ENCODE measurements at regions not wholly inside any gene's neighbourhood (a gene's known extent, or its start where the extent isn't known, plus 50 kb on each side); places are given as distances from the start of the nearest gene placed in this dataset.

GRCh38 chr2:81647715-81648230 is 1343.2 kb upstream of the LRRTM1 start:
- Histone ChIP-seq H4K20me1 (ENCODE audit: low read depth, low read length) (no peaks in the 10 kb centered on the region), H3K4me2 (ENCODE audit: low read depth, low read length, poor library complexity, severe bottlenecking) (no peak overlapping the region), H3K4me3 (ENCODE audit: insufficient read depth, low read length, poor library complexity, severe bottlenecking) (no peak overlapping the region), H3K9me2 (replicated peaks; ENCODE audit: insufficient read depth, low read length) (no peaks in the 10 kb centered on the region), H2AFZ (ENCODE audit: low read depth, low read length, severe bottlenecking) (no peak overlapping the region), H3K9me3 (ENCODE audit: insufficient read depth, low read length) (no peaks in the 10 kb centered on the region), H3K27ac (ENCODE audit: low read depth, low read length) (no peak overlapping the region), H3K9ac (ENCODE audit: low read length) (no peak overlapping the region), H3K79me2 (ENCODE audit: insufficient read depth, low read length) (no peaks in the 10 kb centered on the region), H3K36me3 (ENCODE audit: low read length) (no peaks in the 10 kb centered on the region), H3F3A (ENCODE audit: insufficient read depth) (no peaks in the 10 kb centered on the region), H3K27me3 (ENCODE audit: low read length) (no peaks in the 10 kb centered on the region)
- TF ChIP-seq EZH2phosphoT487 (conservative IDR thresholded peaks at IDR 0.05; ENCODE audit: low read length) (no peak), CTCF (IDR thresholded peaks at IDR 0.05; ENCODE audit: insufficient read depth, low read length, poor library complexity, severe bottlenecking) (no peak)

GRCh38 chr2:81645745-81646301 is 1341.3 kb upstream of the LRRTM1 start:
- Histone ChIP-seq H3K9me2 (replicated peaks; ENCODE audit: insufficient read depth, low read length) (no peaks in the 10 kb centered on the region), H3F3A (ENCODE audit: insufficient read depth) (no peaks in the 10 kb centered on the region), H3K27me3 (ENCODE audit: low read length) (no peaks in the 10 kb centered on the region), H3K9ac (ENCODE audit: low read length) (no peak overlapping the region), H4K20me1 (ENCODE audit: low read depth, low read length) (no peaks in the 10 kb centered on the region), H2AFZ (ENCODE audit: low read depth, low read length, severe bottlenecking) (no peak overlapping the region), H3K4me2 (ENCODE audit: low read depth, low read length, poor library complexity, severe bottlenecking) (no peak overlapping the region), H3K79me2 (ENCODE audit: insufficient read depth, low read length) (no peaks in the 10 kb centered on the region), H3K27ac (ENCODE audit: low read depth, low read length) (no peak overlapping the region), H3K36me3 (ENCODE audit: low read length) (no peaks in the 10 kb centered on the region), H3K4me3 (ENCODE audit: insufficient read depth, low read length, poor library complexity, severe bottlenecking) (no peak overlapping the region), H3K9me3 (ENCODE audit: insufficient read depth, low read length) (no peaks in the 10 kb centered on the region)
- TF ChIP-seq CTCF (IDR thresholded peaks at IDR 0.05; ENCODE audit: insufficient read depth, low read length, poor library complexity, severe bottlenecking) (no peak), EZH2phosphoT487 (conservative IDR thresholded peaks at IDR 0.05; ENCODE audit: low read length) (no peak)

GRCh38 chr2:81644189-81644588 is 1339.6 kb upstream of the LRRTM1 start:
- no peaks in the 10 kb centered on the region for H3K27me3 ChIP-seq (ENCODE audit: low read length)
- H4K20me1 ChIP-seq (ENCODE audit: low read depth, low read length), result no peaks in the 10 kb centered on the region
- H3K4me2 ChIP-seq (ENCODE audit: low read depth, low read length, poor library complexity, severe bottlenecking), result no peak overlapping the region
- H3K9me2 ChIP-seq (replicated peaks; ENCODE audit: insufficient read depth, low read length), result no peaks in the 10 kb centered on the region
- no peak overlapping the region for H3K27ac ChIP-seq (ENCODE audit: low read depth, low read length)
- no peaks in the 10 kb centered on the region for H3K9me3 ChIP-seq (ENCODE audit: insufficient read depth, low read length)
- H2AFZ ChIP-seq (ENCODE audit: low read depth, low read length, severe bottlenecking), result no peak overlapping the region
- H3K4me3 ChIP-seq (ENCODE audit: insufficient read depth, low read length, poor library complexity, severe bottlenecking), result no peak overlapping the region
- H3K79me2 ChIP-seq (ENCODE audit: insufficient read depth, low read length), result no peaks in the 10 kb centered on the region
- TF ChIP-seq EZH2phosphoT487 (conservative IDR thresholded peaks at IDR 0.05; ENCODE audit: low read length) (no peak), CTCF (IDR thresholded peaks at IDR 0.05; ENCODE audit: insufficient read depth, low read length, poor library complexity, severe bottlenecking) (no peak)
- no peaks in the 10 kb centered on the region for H3F3A ChIP-seq (ENCODE audit: insufficient read depth)
- no peaks in the 10 kb centered on the region for H3K36me3 ChIP-seq (ENCODE audit: low read length)
- no peak overlapping the region for H3K9ac ChIP-seq (ENCODE audit: low read length)

Measured in SU-DHL-6 (cell line).